ENCODE measurements at regions not wholly inside any gene's neighbourhood (a gene's known extent, or its start where the extent isn't known, plus 50 kb on each side); places are given as distances from the start of the nearest gene placed in this dataset.

- TF ChIP-seq JUND (IDR thresholded peaks at IDR 0.05) (no peak), CTCF (IDR thresholded peaks at IDR 0.05; ENCODE audit: low read depth, low read length, missing input control) (no peak), TAF1 (conservative IDR thresholded peaks at IDR 0.05) (no peak), HNF4A (conservative IDR thresholded peaks at IDR 0.05) (no peak), HNF4G (IDR thresholded peaks at IDR 0.05) (no peak), MAX (IDR thresholded peaks at IDR 0.05) (no peak), GABPA (IDR thresholded peaks at IDR 0.05 in 1 of 2, conservative IDR thresholded peaks at IDR 0.05 in 1 of 2) (no peak), YY1 (IDR thresholded peaks at IDR 0.05) (no peak)
Measured at GRCh38 chr11:111026241-111026640, 219.3 kb upstream of the POU2AF2 start.
